GM19395 (cell line): ENCODE measurements at regions not wholly inside any gene's neighbourhood (a gene's known extent, or its start where the extent isn't known, plus 50 kb on each side); places are given as distances from the start of the nearest gene placed in this dataset.

Experiments used
- ATAC-seq: cut with Tn5 transposase; IDR thresholded peaks from one replicate; pipeline ENCODE4 v1.9.1; 2021; ENCODE audit warnings: mild to moderate bottlenecking, moderate library complexity; ENCODE audit not compliant: unreplicated experiment

DNA sequence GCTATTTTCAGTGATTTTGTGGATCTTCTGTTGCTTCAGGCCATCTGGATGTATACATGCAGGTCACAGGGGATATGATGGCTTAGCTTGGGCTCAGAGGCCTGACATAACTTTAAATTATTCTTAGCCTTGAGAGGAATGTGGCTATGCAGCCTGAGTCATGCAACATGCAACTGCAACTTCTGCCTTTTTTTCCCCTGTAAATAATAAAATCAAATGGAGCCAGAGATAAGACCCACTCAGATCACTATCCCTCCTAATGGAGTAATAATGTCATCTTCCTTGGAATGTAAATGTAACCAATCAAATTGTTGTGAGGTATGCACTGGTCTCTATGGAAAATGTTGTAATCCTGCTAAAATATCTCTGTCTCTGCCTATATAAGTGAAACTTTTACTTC, 54.9 kb downstream of the MAGEB17 start:
- ATAC-seq, result no peak

DNA sequence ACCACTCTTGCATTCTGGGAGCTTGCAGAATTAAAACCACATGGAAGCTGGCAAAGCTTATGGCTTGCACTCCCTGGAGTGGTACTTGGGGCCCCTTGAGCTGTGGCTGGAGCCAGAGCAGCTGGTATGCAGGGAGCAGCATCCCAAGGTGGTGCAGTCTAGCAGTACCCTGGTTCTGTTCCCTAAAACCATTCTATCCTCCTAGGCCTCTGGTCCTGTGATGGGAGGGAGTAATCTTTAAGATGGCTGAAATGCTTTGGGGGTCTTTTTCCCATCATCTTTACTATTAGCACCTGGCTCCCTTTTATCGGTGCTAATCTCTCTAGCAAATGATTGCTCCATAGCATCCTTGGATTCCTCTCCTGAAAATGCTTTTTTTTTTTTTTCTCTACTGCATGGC, 56.1 kb downstream of the MAGEB17 start:
- no peak for ATAC-seq

DNA sequence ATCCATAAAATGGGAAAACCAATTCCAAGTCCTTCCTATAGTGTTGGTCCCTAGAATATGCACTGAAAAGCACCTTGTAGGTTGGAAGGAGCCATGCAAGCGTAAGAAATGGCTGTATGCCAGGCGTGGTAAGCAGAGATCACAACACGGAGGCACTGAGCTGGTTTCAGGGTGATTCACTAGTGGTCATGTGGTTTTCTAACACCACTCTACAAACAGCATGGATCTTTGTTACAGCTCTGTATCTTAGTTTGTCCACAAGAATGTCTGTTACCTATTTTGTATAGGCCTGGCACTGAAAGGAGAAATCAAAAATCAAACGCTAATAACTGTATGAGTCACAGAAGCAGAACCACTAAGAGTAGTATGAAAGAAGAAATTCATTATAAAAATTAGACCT, 71.9 kb downstream of the MAGEB17 start:
- ATAC-seq, result no peak

DNA sequence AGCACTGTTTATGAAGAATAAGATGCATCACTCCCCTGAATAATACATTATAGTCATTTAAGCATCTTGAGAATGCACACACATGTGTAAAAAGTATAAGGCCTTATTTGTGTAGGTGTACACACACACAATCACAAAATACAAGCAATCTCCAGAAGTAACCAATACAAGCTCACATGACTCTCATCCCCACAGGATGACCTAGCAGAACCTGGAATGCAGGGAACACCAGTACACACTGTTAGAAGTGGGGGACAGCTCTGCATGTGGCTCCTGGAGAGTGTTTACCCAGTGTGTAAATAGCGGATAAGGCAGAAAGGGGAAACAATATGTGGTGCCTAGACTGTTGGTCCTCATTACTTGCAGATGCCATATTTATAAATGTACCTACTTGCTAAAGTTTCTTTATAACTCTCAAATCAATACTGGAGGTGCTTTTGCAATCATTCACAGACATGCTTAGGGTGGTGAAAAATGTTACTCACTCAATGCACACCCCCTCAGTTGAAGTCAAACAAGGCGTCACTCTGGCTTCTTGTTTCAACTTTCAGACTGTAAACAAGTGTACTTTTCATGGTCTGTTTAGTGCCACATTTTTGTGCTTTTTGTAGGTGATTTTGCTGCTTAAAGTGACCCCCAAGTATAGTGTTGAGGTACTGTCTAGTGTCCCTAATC, 73.1 kb downstream of the MAGEB17 start:
- no peak for ATAC-seq

DNA sequence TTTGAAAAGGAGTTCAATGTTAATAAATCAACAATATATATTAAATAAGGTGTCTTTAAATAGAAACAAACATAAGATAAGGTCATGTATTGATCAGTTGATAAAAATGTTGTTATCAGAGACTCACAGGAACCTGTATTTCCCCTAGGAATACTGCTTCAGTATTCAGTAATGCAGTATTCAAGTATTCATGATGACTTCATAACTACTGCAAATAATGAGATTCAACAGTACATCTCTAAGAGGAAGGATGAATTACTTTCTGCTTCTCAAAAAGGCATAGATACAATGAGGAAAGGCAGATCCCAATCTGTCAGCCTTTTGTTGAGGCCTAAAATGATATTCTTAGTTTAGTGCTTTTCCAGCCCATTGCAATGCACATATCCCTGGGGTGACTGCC, 73.7 kb downstream of the MAGEB17 start:
- no peak for ATAC-seq

DNA sequence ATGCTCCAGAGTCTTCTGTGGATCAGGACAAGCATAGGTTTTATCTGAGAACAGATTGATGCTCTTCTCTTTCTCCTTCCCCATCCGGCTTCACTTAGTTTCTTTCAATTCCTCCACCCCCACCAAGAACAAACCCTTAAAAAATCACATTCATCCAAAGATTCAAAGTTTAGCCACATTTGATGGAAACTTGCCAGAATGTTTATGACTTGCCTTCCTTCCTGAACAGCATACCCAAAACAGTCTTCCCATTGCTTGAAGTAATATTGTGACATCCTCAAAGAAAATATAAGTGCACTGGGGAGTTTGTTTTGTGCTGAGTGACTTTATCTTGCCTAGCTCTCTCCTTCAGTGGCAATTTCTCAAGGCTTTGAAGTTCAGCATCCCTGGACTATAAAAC, 83.0 kb downstream of the MAGEB17 start:
- no peak for ATAC-seq

DNA sequence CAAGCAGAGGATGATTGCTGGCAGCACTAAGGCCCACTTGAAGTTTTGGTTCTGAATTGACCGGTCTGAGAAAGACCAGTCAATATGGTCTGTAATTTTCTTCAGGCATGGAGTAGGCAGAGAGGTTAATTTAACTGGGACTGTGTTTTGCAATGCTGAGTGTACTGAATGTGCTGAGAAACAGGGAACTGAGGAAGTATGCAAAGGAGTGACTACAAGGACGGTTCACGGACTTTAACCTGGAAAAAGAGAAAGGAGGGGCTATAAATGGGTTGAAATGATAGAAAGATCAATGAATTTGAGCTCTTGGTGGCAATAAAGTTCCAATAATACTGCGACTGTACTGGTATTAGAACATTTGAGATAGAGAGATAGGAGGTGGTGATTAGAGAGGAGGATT, 84.5 kb downstream of the MAGEB17 start:
- ATAC-seq, result no peak

DNA sequence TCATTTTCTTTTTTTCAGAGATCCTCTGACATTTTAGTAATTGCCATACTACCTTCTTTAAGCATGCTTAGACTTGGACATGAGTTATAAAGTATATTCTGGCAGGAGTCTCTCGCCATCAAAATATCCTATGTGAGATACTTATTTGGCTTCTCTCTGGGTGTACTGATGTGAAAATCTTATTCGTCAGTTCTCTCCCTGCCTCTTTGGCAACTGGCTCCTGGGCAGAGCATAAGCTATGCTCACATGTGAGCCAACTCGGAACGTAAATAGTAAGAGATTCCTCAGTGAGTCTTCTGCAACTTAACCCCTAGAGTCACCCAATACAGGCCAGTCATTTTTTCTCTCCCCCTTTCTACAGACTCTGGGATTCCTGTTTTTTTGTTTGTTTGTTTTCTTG, 91.6 kb downstream of the MAGEB17 start:
- no peak for ATAC-seq

DNA sequence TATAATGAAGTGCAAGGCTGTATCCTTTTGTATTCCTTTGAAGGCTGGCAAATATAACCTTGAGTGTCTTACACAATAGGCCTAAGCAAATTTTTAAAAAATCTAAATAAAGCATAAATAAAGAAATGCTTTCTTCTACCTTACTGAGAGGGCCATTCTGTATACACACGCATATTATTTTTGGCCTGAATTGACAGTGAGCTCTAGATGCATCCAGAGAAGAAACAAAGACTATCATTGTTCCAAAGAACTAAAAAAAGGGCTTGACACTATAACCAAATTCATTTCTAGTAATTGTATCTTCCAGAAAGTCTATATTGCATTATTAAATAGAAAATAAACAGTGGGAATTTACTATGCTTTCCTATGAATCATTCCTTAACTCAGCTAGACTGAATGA, 100.2 kb downstream of the MAGEB17 start:
- ATAC-seq, result no peak

DNA sequence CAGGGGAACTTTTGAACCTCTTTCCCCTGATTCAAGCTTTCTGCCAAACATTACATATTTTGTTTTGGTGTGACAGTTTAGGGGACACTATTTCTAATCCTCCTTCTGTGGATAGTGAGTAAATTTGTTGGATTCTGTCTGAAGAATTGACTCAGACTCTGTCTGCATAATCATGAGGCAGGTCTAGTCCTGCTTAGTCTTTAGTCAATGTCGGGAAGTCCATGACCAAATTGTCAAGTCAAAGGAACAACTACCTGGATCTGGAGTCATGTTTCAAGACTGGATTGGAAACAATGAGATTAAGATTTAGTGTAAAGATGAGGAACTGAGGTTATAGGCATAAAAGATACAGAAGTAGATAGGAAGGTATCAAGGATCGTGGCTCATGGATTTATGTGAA, 100.9 kb downstream of the MAGEB17 start:
- no peak for ATAC-seq

DNA sequence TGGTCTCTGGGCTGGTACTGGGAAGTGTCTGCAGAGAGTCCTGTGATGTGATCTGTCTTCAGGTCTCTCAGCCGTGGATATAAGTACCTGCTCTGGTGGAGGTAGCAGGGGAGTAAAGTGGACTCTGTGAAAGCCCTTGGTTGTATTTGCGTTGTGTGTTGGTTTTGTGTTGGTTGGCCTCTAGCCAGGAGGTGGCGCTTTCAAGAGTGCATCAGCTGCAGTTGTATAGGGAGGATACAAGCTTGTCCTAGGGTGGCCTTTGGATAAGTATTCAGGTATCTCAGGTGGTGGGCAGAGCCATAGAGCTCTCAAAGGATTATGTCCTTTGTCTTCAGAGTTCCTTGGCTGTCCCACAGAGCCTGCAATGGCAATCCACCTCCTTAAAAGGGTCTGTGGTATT, 111.6 kb downstream of the MAGEB17 start:
- no peak for ATAC-seq

DNA sequence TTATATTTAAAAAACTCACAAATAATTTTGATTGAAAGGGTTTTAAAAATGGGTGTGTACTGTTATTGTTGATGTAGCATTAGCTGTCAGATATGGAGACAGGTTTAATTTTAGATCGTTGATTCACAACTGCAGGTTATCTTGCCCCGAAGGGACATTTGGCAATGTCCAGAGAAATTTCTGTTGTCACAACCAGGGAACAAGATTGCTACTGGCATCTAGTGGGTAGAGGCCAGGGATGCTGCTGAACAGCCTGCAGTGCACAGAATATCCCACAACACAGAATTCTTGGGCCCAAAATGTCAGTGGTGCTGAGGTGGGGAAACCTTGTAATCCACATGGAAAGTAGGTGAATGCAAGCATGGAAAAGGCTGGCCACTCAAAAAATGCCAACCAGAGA, 114.9 kb downstream of the MAGEB17 start:
- ATAC-seq, result no peak

DNA sequence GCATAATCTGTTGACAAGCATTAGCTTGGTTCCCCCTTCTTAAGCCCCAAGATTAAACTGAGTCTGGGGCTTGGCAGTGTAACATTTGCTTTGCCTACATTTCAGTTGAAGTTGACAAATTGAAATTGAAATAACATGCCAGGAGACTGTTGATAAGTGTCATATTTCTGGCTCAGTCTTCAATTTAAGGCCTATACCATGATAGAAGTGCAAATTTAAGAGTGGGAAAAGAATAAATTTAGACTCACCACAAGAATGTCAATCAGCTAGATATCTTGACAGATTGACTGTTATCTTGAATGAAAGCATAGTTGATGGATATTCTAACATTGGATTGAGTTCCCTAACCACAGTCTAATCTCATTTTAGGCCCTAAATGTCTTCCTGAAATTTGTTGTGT, 117.6 kb downstream of the MAGEB17 start:
- ATAC-seq, result no peak

DNA sequence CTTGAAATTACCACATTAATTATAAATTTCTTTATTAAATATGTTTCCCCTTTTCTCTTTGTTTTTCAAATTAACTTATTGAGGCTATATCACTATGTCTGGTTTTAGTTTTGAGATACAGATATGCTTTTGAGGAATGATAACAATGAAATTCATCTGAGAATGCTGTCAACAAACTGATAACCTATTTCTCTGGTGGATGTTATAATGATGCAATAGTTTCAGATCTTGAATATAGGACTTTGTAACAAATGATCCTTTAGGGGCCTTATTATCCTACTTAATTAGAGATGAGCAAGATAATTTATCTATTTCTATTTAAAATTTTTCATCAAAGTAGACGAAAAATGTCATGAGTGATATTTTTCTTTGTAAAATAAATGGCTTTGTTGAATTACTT, 123.7 kb downstream of the MAGEB17 start:
- ATAC-seq, result no peak

DNA sequence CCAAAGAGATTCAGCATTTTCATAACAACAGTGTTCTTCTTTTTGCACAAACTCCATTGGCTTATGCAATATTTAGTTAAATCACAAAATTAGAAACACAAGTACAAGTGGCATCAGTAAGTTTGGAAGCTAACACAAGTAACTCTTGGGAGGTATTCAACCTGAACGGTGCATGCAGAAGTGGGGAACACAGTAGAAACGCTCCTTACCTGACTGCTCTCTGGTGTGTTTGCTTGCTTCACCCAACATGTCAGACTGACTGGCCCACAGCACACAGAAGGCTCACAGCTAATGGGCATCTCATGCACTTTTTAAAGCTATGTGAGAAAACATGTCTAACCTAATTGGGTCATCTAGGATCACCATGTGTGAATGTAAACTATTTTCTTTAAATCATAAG, 133.6 kb downstream of the MAGEB17 start:
- ATAC-seq, result no peak

DNA sequence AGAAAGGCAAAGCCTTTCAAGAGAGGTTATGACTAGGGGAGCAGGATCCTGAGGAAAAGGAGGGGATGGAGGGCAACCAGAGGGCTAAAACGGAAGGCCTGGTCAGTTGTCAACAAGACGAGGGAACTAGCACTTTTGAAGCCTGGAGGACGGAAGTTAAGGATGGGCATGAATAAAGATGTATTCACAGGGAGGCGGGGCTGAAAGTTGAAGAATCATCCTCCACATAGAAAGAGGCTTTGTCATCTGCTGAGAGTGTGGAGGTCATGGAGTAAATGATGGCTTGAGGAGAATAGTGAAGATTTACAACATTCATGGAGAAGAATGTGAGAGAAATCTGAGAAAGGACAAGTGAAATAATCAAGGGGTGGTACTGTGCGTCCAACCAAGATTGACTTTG, 137.5 kb downstream of the MAGEB17 start:
- ATAC-seq, result no peak

DNA sequence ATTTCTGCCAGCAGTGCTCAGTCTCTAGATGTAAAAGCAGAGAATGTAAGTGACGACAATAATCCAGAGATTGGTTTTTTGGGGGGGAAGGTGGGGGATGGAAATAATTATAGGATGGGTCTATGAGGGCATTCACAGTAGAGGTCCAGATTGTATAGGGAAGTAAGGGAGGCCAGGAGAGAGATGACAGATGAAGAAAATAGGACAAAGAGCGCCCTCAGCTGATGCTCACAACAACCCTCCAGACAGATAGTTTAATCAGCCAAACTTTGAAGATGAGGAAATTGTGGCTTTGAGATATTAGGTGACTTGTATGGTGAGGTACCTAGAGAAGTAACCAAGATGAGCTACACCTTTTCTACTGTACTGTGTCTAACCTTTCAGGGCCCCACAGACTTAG, 137.9 kb downstream of the MAGEB17 start:
- no peak for ATAC-seq

DNA sequence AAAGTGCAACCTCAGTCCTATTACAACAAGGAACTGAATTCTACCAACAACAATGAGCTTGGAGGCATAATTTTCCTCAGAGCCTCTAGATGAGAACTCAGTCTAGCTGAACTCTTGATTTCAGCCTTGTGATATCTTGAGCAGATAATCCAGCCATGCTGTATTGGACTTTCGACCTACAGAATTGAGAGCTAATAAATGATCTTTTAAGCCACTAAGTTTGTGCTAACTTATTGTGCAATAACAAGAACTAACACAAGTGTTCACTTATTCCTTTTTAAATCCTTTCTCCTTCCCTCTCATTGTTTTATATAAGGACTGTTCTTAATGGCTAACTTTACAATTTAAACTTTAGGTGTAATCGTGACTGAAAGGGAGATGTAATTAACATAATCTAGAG, 140.7 kb downstream of the MAGEB17 start:
- no peak for ATAC-seq

DNA sequence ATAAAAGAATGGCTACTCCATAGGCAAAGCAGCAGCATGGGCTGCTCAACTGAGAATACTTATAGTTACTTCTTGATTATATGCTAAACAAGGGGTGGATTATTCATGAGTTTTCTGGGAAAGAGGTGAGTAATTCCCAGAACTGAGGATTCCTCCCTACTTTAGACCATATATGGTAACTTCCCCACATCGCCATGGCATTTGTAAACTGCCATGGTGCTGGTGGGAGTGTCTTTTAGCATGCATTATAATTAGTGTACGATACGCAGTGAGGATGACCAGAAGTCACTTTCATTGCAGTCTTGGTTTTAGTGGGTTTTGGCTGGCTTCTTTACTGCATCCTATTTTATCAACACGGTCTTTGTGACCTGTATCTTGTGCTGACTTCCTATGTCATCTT, 141.5 kb downstream of the MAGEB17 start:
- ATAC-seq, result no peak

DNA sequence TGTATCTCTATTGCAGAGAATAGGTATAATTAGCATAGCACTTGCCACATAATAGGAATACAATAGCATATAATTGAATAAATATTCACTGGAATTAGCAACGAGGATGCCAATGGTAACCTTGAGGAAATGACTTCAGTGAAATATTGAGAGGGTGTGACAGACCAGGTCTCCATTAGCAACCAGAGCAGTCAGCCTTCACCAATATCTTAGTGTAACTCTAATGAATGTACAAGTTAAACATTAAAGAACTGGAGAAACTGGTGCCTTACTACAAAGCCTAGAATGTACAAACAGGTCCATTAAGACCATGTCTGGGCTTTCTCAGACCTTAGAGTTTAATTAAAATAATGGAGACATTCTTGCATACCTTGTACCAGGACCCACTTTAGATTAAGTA, 143.0 kb downstream of the MAGEB17 start:
- ATAC-seq, result no peak

DNA sequence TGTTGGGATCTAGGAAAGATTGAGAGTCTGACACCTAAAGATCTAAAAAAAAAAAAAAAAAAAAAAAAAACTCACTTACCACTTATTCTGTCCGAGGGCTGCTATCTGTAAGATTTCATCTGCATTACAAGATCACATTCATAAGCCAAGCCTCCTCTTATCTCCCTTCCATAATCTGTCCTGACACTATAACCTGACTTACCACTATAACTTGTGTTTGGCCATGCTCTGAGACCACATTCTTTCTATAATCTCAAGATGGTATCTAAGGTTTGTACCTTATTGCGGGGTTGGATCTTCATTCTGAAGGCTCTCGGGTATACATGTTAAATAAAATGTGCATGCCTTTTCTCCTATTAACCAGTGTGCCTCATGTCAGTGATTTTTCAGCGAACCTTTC, 144.4 kb downstream of the MAGEB17 start:
- no peak for ATAC-seq

DNA sequence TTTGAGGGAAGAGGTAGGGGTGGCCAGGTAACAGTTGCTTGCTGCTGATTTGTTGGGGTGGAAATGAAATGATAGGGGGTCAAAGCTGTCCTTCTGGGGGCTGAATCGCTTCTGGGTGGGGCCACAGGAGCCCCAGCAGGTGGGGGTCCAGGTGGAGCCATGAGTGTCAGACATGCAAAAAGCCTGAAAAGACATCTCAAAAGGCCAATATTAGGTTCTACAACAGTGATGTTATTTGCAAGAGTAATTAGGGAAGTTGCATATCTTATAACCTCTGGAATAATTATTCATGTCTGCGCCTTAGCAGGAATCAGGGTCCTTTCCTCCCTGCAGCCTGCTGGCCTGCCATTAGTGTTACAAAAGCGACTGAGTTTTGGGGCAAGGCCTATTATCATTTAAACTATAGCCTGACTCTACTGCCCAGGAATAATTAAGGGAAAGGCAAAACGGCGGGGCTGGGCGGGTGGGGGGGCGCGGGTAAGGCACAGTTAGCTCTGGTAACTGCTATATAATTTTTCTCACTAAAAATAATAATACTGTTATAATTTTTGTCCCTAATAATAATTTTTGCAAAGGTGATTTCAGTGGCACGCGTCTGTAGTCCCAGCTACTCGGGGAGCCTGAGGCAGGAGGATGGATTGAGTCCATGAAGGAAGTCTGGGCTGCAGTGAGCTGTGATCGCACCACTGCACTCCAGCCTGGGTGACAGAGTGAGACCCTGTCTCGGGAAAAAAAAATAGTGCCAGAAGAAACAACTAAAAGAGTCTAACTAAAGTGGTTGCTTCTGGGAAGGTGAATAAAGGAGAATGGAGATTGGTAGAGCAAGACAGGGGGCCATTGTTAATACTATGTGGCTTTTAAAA, 145.7 kb downstream of the MAGEB17 start:
- no peak for ATAC-seq

DNA sequence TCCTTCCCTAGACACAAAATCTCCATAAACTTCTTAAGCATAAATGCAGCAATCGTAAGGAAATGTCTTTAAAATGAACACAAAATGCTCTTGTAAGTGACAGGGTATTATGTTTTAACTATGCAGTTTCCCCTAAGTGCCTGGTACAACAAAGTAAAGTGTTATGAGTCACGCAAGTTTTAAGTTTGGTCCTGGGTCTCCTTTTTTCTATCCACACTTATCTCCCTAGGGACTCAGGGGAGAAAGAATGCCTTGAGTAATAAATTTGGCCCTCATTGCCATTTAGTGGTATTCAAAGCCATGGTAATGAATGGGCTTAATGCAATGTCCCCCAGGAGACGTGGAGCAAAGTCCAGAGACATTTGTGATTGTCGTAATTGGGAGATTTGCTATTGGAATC, 149.1 kb downstream of the MAGEB17 start:
- no peak for ATAC-seq
